ENCODE measurements at regions not wholly inside any gene's neighbourhood (a gene's known extent, or its start where the extent isn't known, plus 50 kb on each side); places are given as distances from the start of the nearest gene placed in this dataset.

- in situ Hi-C loops (cut with HindIII; ENCODE audit: low sequenced_read_pairs) = loop anchor here (5.0 kb wide), 1 partner anchor 61 kb away; no protein-coding TSS in a partner anchor
These were observed 1455.1 kb downstream of the KCNT2 start for GRCh38 chr1:195153107-195153506.

- in situ Hi-C loops (cut with HindIII; ENCODE audit: low sequenced_read_pairs) = loop anchor here (5.0 kb wide), 1 partner anchor 58 kb away; no protein-coding TSS in a partner anchor
These were observed 1457.5 kb downstream of the KCNT2 start for GRCh38 chr1:195150768-195151167.

GRCh38 chr1:195141294-195141693 is 1466.9 kb downstream of the KCNT2 start:
- in situ Hi-C loops (cut with HindIII; ENCODE audit: low sequenced_read_pairs) = no loop called here

- in situ Hi-C loops (cut with HindIII; ENCODE audit: low sequenced_read_pairs) = no loop called here
These were observed 1477.6 kb downstream of the KCNT2 start for GRCh38 chr1:195130598-195130997.

GRCh38 chr1:195122497-195122896 is 1485.7 kb downstream of the KCNT2 start:
- in situ Hi-C loops (cut with HindIII; ENCODE audit: low sequenced_read_pairs) = no loop called here

- in situ Hi-C loops (cut with HindIII; ENCODE audit: low sequenced_read_pairs) = no loop called here
These were observed 1494.8 kb downstream of the KCNT2 start for GRCh38 chr1:195113471-195113870.

- in situ Hi-C loops (cut with HindIII; ENCODE audit: low sequenced_read_pairs) = no loop called here
These were observed 1502.5 kb downstream of the KCNT2 start for GRCh38 chr1:195105773-195106172.

GRCh38 chr1:195105281-195105680 is 1503.0 kb downstream of the KCNT2 start:
- in situ Hi-C loops (cut with HindIII; ENCODE audit: low sequenced_read_pairs) = no loop called here

- in situ Hi-C loops (cut with HindIII; ENCODE audit: low sequenced_read_pairs) = no loop called here
These were observed 1510.9 kb downstream of the KCNT2 start for GRCh38 chr1:195097316-195097715.

GRCh38 chr1:195096051-195096521 is 1512.2 kb downstream of the KCNT2 start:
- in situ Hi-C loops (cut with HindIII; ENCODE audit: low sequenced_read_pairs) = no loop called here

GRCh38 chr1:195085196-195085595 is 1523.0 kb downstream of the KCNT2 start:
- in situ Hi-C loops (cut with HindIII; ENCODE audit: low sequenced_read_pairs) = no loop called here

GRCh38 chr1:195082183-195082582 is 1526.1 kb downstream of the KCNT2 start:
- in situ Hi-C loops (cut with HindIII; ENCODE audit: low sequenced_read_pairs) = no loop called here

GRCh38 chr1:195076682-195077081 is 1531.6 kb downstream of the KCNT2 start:
- in situ Hi-C loops (cut with HindIII; ENCODE audit: low sequenced_read_pairs) = no loop called here

- in situ Hi-C loops (cut with HindIII; ENCODE audit: low sequenced_read_pairs) = no loop called here
These were observed 1532.3 kb downstream of the KCNT2 start for GRCh38 chr1:195075973-195076372.

- in situ Hi-C loops (cut with HindIII; ENCODE audit: low sequenced_read_pairs) = no loop called here
These were observed 1536.8 kb downstream of the KCNT2 start for GRCh38 chr1:195071461-195071860.

- in situ Hi-C loops (cut with HindIII; ENCODE audit: low sequenced_read_pairs) = no loop called here
These were observed 1542.8 kb downstream of the KCNT2 start for GRCh38 chr1:195065437-195065836.

GRCh38 chr1:195064358-195064757 is 1543.9 kb downstream of the KCNT2 start:
- in situ Hi-C loops (cut with HindIII; ENCODE audit: low sequenced_read_pairs) = no loop called here

GRCh38 chr1:195054217-195054687 is 1554.0 kb downstream of the KCNT2 start:
- in situ Hi-C loops (cut with HindIII; ENCODE audit: low sequenced_read_pairs) = no loop called here

GRCh38 chr1:195053478-195053877 is 1554.8 kb downstream of the KCNT2 start:
- in situ Hi-C loops (cut with HindIII; ENCODE audit: low sequenced_read_pairs) = no loop called here

- in situ Hi-C loops (cut with HindIII; ENCODE audit: low sequenced_read_pairs) = no loop called here
These were observed 1560.5 kb downstream of the KCNT2 start for GRCh38 chr1:195047772-195048171.

- in situ Hi-C loops (cut with HindIII; ENCODE audit: low sequenced_read_pairs) = no loop called here
These were observed 1563.2 kb downstream of the KCNT2 start for GRCh38 chr1:195045072-195045471.

GRCh38 chr1:195030793-195031192 is 1577.4 kb downstream of the KCNT2 start:
- in situ Hi-C loops (cut with HindIII; ENCODE audit: low sequenced_read_pairs) = no loop called here

GRCh38 chr1:195026792-195027191 is 1581.4 kb downstream of the KCNT2 start:
- in situ Hi-C loops (cut with HindIII; ENCODE audit: low sequenced_read_pairs) = no loop called here

Data from endothelial cell of hepatic sinusoid (primary cell).